ENCODE measurements at regions not wholly inside any gene's neighbourhood (a gene's known extent, or its start where the extent isn't known, plus 50 kb on each side); places are given as distances from the start of the nearest gene placed in this dataset.

GRCh38 chr7:116434820-116435341, 64.7 kb upstream of the CAV2 start (continued):
- TF ChIP-seq ZBTB11 (tag by site-specific recombination; conservative IDR thresholded peaks at IDR 0.05; ENCODE audit: low read depth): no peak
- no peak for TF ChIP-seq BCL11A (tag by site-specific recombination; IDR thresholded peaks at IDR 0.05; ENCODE audit: low read depth)
- no peak for TF ChIP-seq ZNF560 (tag by site-specific recombination; IDR thresholded peaks at IDR 0.05; ENCODE audit: borderline replicate concordance)
- TF ChIP-seq BCL11B (tag by site-specific recombination; IDR thresholded peaks at IDR 0.05; ENCODE audit: low read depth): no peak
- TF ChIP-seq CTCF (tag by site-specific recombination; IDR thresholded peaks at IDR 0.05): no peak
- TF ChIP-seq ZNF664 (tag by site-specific recombination; IDR thresholded peaks at IDR 0.05): no peak
- no peak for TF ChIP-seq ZFHX2 (tag by site-specific recombination; conservative IDR thresholded peaks at IDR 0.05)

GRCh38 chr7:116436305-116436826, 63.2 kb upstream of the CAV2 start:
- H3K4me1 ChIP-seq (ENCODE audit: control insufficient read depth, insufficient read depth, low read length): no peaks in the 10 kb centered on the region
- no peak overlapping the region for H3K4me3 ChIP-seq (ENCODE audit: low read depth, low read length)
- POLR2A ChIA-PET: no interaction called here
- no peaks in the 10 kb centered on the region for H3K9me3 ChIP-seq (ENCODE audit: control insufficient read depth, insufficient read depth, low read depth, low read length)
- no peak overlapping the region for H3K27ac ChIP-seq (ENCODE audit: extremely low read depth, low read depth, low read length)
- no peaks in the 10 kb centered on the region for H3K36me3 ChIP-seq (ENCODE audit: control insufficient read depth in 2 of 2, insufficient read depth in 1 of 2, low read length in 2 of 2)
- CTCF ChIA-PET: interaction anchor here (0.6 kb wide), 1 partner anchor 124 kb away, joined by 4 read pairs; no protein-coding TSS in a partner anchor
- TF ChIP-seq ZNF76 (tag by site-specific recombination; IDR thresholded peaks at IDR 0.05; ENCODE audit: borderline replicate concordance, low read depth) (no peak), ZNF555 (tag by site-specific recombination; conservative IDR thresholded peaks at IDR 0.05) (no peak), ZNF148 (tag by site-specific recombination; IDR thresholded peaks at IDR 0.05; ENCODE audit: borderline replicate concordance) (no peak), ZNF549 (tag by site-specific recombination; IDR thresholded peaks at IDR 0.05) (no peak), RBAK (tag by site-specific recombination; IDR thresholded peaks at IDR 0.05) (no peak), ZFP3 (tag by site-specific recombination; IDR thresholded peaks at IDR 0.05; ENCODE audit: low read depth) (no peak), ZBTB49 (tag by site-specific recombination; IDR thresholded peaks at IDR 0.05; ENCODE audit: low read depth) (no peak), ZNF121 (tag by site-specific recombination; IDR thresholded peaks at IDR 0.05) (no peak), ZNF10 (tag by site-specific recombination; IDR thresholded peaks at IDR 0.05) (no peak), ZNF558 (tag by site-specific recombination; IDR thresholded peaks at IDR 0.05) (no peak), ZNF280D (tag by site-specific recombination; IDR thresholded peaks at IDR 0.05) (no peak), ZNF830 (tag by site-specific recombination; IDR thresholded peaks at IDR 0.05; ENCODE audit: low read depth) (no peak), BCL11B (tag by site-specific recombination; IDR thresholded peaks at IDR 0.05; ENCODE audit: low read depth) (no peak), ELK4 (IDR thresholded peaks at IDR 0.05; ENCODE audit: borderline replicate concordance, low read depth, low read length) (no peak), ZNF626 (tag by site-specific recombination; IDR thresholded peaks at IDR 0.05) (no peak)
